ENCODE measurements at regions not wholly inside any gene's neighbourhood (a gene's known extent, or its start where the extent isn't known, plus 50 kb on each side); places are given as distances from the start of the nearest gene placed in this dataset.

- DNase-seq (ENCODE audit: low read depth in 1 of 2, low spot score in 1 of 2), result no peak
These were observed 678.2 kb downstream of the ADGRL2 start for GRCh38 chr1:82478916-82479315.

DNA sequence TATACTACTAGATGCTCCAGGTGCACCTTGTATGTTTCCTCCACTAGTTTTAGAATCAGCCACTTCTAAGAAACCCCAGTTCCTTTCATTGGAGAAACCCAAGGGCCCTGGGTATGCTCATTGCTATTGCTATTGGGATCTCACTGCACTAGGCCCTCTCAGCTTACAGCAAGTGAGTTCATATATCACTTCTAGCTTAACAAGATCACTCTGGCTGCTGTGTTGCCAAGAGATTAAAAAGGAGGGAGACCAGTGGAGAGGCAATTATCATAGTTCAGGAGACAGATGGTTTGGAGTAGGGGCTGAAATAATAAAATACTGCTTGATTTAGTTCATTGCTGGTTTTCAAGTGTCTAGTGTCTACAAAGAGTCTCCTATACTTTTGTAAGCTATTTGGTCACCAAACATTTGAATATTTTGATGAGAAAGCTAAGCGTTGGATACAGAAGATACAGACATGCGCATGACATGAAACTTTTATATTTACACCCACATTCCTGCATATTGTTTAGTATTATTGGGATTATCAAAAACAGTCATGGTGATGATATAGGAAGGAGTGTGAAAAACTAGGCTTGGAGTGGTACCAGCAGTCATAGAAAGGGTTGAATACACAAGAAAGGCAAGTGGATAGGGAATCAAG, 671.9 kb downstream of the ADGRL2 start:
- no peak for DNase-seq (ENCODE audit: low read depth in 1 of 2, low spot score in 1 of 2)

GRCh38 chr1:82466891-82467290, 666.2 kb downstream of the ADGRL2 start:
- no peak for DNase-seq (ENCODE audit: low read depth in 1 of 2, low spot score in 1 of 2)

DNA sequence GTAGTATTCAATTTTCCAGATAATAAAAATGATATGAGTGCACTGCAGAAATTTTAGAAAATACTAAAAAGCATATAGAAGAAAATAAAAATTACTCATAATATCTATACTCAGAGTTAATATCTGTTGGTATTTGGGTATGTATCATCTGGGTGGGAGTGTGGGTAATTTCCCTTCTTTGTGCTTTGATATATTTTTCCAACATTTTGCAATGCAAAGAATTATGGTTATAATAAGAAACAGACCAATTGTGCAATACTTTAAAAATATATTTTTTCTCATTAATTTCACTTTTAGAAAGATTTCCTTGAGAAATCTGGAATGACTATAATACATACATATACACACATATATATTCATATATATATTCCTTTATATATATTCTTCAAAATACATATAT, 665.7 kb downstream of the ADGRL2 start:
- DNase-seq (ENCODE audit: low read depth in 1 of 2, low spot score in 1 of 2), result no peak

- DNase-seq (ENCODE audit: low read depth in 1 of 2, low spot score in 1 of 2), result no peak
These were observed 664.3 kb downstream of the ADGRL2 start for GRCh38 chr1:82465024-82465423.

DNA sequence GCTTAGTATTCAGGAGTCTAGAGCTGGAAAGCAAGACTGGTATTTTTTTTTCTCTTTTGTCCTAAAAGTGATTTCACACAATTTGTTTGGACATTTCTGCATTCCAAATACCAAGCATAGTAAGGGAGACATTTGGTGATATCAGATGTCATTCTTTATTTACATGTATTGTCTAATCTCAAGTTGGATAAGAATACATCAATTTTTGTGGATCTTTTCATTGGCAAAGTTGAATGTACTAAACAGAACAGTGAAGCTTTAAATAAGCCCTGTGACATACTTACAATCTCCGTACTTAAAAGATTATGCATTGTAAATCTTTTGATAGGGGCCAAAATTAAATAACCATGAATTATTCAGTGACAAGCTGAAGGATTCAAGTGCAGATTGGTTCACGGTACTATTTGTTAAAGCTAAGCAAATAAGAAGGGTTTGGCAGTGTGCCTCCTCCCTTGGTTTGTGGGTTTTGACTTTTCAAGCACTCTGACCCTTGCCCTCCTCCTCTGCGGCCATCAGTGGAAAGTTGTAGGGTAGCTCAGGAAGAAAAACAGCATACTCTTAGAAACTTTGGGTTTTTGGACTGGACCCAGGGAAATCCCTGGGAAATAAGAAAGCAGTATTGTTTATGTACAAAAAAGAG, 663.7 kb downstream of the ADGRL2 start:
- DNase-seq (ENCODE audit: low read depth in 1 of 2, low spot score in 1 of 2), result no peak

- no peak for DNase-seq (ENCODE audit: low read depth in 1 of 2, low spot score in 1 of 2)
These were observed 663.2 kb downstream of the ADGRL2 start for GRCh38 chr1:82463951-82464350.

GRCh38 chr1:82462366-82462765, 661.6 kb downstream of the ADGRL2 start:
- DNase-seq (ENCODE audit: low read depth in 1 of 2, low spot score in 1 of 2), result no peak

GRCh38 chr1:82455342-82455741, 654.6 kb downstream of the ADGRL2 start:
- DNase-seq (ENCODE audit: low read depth in 1 of 2, low spot score in 1 of 2), result no peak

- DNase-seq (ENCODE audit: low read depth in 1 of 2, low spot score in 1 of 2), result no peak
These were observed 653.7 kb downstream of the ADGRL2 start for GRCh38 chr1:82454431-82454830.

DNA sequence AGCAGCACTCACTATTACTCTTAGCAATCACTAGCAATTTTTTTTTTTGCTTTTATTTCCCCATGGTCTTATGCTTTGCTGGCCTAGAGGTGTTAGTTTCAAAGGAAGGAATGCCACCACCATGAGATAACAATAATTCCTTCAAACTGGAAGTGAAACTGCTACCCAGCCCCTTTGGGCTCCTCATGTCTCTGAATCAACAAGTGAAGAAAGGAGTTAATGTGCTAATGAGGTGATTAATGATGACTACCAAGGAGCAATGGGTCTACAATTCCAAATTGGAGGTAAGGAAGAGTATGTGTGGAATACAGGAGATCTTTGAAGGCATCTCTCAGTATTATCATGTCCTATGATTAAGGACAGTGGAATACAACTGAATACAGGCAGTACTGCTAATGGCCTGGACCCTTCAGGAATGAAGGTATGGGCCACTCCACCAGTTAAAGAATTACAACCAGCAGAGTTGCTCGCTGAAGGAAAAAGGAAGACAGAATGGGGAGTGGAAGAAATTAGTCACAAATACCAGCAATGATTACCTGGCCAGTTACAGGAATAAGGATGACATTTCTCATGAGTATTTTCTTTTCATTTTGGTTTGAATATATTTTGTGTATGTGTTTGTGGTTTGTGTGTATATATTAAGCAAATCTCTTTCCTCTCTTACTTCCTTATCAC, 652.9 kb downstream of the ADGRL2 start:
- no peak for DNase-seq (ENCODE audit: low read depth in 1 of 2, low spot score in 1 of 2)

- DNase-seq (ENCODE audit: low read depth in 1 of 2, low spot score in 1 of 2), result no peak
These were observed 651.4 kb downstream of the ADGRL2 start for GRCh38 chr1:82452096-82452495.

DNA sequence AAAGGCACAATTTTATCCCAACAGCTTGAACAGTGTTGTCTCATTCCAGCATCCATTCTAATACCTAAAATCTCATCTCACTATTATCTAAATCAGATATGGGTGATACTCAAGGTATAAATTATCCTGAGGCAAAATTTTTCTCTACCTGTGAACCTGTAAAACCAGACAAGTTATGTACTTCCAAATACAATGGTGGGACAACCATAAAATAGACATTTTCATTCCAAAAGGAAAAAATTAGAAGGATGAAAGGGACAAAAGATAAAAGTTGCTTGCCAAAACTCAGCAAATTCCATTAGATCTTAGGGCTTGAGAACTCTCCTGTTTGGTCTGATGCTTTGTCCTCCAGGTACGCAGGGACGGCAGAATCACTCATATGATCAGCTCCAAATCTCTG, 650.5 kb downstream of the ADGRL2 start:
- DNase-seq (ENCODE audit: low read depth in 1 of 2, low spot score in 1 of 2), result no peak

GRCh38 chr1:82449506-82450057, 648.8 kb downstream of the ADGRL2 start:
- no peak for DNase-seq (ENCODE audit: low read depth in 1 of 2, low spot score in 1 of 2)

GRCh38 chr1:82446955-82447354, 646.2 kb downstream of the ADGRL2 start:
- DNase-seq (ENCODE audit: low read depth in 1 of 2, low spot score in 1 of 2), result no peak

- no peak for DNase-seq (ENCODE audit: low read depth in 1 of 2, low spot score in 1 of 2)
These were observed 645.5 kb downstream of the ADGRL2 start for GRCh38 chr1:82446236-82446635.

GRCh38 chr1:82445827-82446226, 645.1 kb downstream of the ADGRL2 start:
- DNase-seq (ENCODE audit: low read depth in 1 of 2, low spot score in 1 of 2), result no peak

DNA sequence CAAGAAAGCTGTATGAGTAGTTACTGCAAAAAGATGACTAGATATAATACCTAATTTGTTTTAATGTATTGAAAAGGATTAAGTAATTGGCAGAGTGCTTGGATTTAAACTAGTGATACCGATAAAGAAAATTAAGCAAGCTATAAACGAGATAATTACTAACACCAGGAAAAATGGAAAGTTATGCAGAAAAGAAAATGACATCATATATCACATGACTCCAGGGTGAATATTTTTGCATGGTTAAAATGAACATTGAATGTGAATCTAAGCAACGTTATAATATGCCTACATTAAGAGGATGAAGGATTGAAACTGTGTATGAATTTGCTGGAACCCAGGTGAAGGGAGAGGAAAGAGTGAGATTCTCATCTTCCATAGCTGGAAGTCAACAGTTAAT, 644.4 kb downstream of the ADGRL2 start:
- no peak for DNase-seq (ENCODE audit: low read depth in 1 of 2, low spot score in 1 of 2)

- no peak for DNase-seq (ENCODE audit: low read depth in 1 of 2, low spot score in 1 of 2)
These were observed 640.7 kb downstream of the ADGRL2 start for GRCh38 chr1:82441402-82441801.

- no peak for DNase-seq (ENCODE audit: low read depth in 1 of 2, low spot score in 1 of 2)
These were observed 622.6 kb downstream of the ADGRL2 start for GRCh38 chr1:82423174-82423815.

GRCh38 chr1:82421782-82422181, 621.0 kb downstream of the ADGRL2 start:
- no peak for DNase-seq (ENCODE audit: low read depth in 1 of 2, low spot score in 1 of 2)

DNA sequence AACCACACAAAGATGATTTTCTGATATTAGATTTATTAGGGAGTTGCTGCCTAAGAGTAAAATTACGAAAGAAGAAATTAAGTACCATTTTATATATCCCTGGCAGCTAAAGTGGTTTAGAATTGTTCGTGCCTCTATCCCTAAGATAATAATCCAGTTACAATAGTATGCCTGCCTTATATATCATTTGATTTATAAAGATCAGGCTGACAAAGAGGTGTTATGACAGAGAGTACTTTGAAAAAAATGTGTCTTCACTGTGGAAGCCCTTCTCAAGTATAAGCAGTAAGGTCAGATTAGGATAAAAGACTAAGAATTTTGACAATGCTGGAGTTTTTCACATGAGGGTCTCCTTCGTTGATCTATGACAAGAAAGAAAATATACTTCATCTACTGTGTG, 619.9 kb downstream of the ADGRL2 start:
- no peak for DNase-seq (ENCODE audit: low read depth in 1 of 2, low spot score in 1 of 2)

All from activated CD4-positive, alpha-beta T cell treated with anti-CD3 and anti-CD28 coated beads, Interleukin-2, amount 50 U/mL, for 24 hours (primary cell).